EL (cell line): ENCODE measurements at regions not wholly inside any gene's neighbourhood (a gene's known extent, or its start where the extent isn't known, plus 50 kb on each side); places are given as distances from the start of the nearest gene placed in this dataset.
"Not testable (repeated sequence)": the region's sequence is repeated elsewhere in the genome, so short reads cannot be mapped to it uniquely, and the experiment has no call there.

Source experiments
- DNase-seq: peaks from one replicate; pipeline ENCODE4 v3.0.0-alpha.2; 2016

DNA sequence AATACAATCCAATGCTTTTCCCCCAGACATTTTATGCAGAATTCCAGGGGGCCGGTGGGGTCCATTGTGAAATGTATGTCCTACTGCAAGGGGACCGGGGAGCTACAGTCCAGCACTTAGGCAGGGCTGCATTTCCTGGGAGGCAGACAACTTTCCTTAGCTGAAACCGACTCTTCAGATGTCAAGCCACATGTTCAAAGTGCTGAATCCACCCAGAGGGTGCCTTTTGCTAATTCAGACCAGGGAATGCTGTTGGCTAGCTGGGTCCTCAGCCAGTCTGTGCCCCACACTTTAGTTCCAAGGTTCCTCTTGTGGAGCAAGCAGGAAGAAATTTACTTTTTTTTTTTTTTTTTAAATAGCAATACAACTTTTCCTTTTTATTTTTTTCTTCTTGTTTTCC lies 219.5 kb upstream of the LRTM1 start:
- no peak for DNase-seq

DNA sequence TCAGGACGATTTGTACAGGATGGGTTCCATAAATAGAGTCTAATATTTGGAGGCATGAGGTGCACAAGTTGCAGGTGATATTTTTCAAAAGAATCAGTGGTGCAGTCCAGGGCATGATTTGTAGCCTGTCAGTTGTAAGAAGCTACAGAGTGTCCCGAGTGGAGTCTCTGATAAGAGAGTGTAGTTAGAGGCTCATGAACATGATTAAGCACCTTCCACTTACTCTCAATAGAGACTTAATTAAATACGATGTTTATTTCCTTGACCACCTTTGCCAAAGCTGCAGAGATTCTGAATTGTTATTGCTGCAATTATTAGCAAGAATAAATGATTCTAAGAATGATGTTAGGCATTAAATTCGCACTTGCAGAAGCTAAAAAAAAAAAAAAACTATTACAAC lies 218.4 kb upstream of the LRTM1 start:
- DNase-seq, result no peak

DNA sequence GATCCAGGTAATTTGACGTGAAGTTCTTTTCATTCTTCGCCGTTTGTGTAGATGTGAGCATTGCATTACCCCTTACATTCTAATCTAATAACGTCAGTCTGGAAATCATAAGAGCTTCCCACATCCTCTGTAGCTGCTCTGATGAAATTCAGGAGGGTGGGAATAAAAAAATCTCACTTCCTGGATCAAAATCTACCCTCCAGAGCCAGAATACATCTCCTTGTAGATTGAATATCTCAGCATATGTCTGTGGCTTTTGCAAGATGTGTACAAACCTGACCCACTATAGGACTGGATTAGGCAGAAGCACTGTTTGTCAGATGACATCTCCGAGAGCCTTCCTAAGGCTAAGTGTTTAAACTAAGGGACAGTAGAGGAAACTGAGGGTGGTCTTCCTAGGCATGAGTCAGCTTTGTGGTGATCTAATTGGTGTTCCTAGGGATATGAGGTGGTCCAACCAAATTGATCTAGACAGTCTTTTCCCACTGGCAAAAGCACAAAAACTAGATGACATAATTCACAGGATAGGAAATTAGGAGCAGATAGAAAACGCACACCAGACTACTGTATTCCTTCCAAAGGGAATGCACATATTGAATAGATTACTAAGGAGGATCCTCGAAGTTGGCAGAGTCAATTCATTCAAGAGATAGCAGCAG lies 216.3 kb upstream of the LRTM1 start:
- DNase-seq, result peak; percentile 90

DNA sequence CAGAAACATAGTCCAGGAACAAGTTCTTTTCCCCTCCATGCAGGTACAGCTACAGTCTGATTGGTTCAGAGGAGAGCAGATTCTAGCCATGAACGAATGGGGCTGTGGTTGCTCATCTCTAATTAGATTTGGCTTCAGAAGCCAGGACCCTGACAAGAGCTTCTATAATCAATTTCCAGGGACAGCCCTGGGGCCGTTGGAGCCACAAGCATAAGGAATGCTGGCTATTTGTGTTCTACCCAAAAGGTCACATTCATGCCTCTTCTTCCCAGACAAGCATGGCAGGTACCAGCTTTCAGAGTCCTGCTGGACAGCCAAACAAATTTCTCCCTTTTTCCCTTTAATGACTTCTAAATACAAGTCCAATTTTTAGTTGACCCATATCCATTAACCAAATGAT lies 215.5 kb upstream of the LRTM1 start:
- DNase-seq, result peak; percentile 58

DNA sequence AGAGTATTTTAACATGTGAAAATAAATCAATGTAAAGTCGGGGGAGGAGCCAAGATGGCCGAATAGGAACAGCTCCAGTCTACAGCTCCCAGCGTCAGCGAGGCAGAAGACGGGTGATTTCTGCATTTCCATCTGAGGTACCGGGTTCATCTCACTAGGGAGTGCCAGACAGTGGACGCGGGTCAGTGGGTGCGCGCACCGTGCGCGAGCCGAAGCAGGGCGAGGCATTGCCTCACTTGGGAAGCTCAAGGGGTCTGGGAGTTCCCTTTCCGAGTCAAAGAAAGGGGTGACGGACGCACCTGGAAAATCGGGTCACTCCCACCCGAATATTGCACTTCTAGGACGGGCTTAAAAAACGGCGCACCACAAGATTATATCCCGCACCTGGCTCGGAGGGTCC lies 208.4 kb upstream of the LRTM1 start:
- DNase-seq, result not testable (repeated sequence)

DNA sequence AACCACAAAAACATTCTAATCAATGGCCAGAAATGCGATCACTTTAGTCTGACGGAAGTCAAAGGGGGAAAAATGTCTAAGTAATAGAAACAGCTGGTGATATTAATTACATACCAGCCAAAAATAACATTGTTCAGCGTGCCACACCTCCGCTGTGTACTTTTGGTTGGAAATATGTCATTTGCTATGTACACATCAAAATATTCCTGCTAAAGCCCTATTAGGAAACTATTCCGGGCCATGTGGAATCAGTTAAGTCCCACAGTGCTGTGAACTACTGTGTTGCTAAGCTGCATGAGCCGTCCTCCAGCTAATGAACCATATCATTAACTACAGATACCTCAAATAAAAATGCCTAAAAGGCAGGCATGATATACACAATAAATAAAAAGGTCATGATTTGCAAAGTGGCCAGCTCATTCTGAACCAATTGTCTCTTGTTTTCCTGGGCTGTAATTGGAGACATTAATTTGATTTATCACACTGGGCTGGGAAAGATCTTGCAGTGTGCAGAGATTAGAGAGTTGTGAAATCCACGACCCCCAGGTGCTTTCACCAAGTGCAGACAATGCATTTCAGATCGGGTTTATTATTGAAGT lies 200.5 kb upstream of the LRTM1 start:
- DNase-seq, result peak; percentile 63

DNA sequence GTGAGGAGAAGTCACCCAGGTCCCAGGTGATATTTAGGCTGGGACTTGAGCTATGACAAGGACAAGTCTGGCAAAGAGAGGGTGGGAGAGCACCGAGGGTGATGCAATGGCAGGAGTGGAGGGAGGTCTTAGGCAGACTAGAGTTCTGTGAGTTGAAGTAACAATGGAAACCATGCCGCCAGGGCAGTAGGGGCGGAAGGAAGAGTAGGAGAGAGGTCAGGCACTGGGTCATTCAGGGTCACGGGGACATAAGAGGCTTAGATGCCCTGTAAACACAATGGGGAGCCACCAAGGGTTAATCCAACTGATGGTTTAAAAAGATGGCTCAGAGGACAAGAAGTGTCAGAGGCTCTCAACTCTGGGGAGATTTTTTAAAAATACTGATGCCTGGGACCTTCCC lies 199.7 kb upstream of the LRTM1 start:
- no peak for DNase-seq

DNA sequence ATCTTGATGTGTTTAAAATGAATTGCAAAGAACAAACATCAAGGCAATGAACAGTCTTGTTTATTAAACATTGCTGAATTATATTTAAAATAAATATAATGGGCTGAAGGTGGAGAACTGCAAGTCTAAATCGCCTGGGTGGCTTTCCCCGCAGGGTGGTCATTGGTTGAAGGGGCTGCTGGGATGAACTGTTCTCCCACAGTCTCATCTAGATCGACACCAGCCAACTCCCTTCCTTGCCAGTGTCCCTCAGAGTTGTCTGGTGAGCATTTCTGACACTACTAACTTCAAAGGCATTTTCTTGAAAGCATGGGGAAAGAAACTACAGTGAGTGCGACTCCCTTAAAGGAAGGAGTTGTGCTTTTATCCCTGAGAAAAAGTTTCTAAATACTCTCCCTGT lies 196.5 kb upstream of the LRTM1 start:
- no peak for DNase-seq
